ENCODE measurements at regions not wholly inside any gene's neighbourhood (a gene's known extent, or its start where the extent isn't known, plus 50 kb on each side); places are given as distances from the start of the nearest gene placed in this dataset.

GRCh38 chr10:118902656-118903055 lies 126.9 kb upstream of the NANOS1 start (continued):
- TF ChIP-seq ZNF518A (tag by site-specific recombination; conservative IDR thresholded peaks at IDR 0.05; ENCODE audit: low read depth) (peak; percentile 76), ZBTB8A (tag by site-specific recombination; IDR thresholded peaks at IDR 0.05) (peak; percentile 53; the same call in 1 of the 2 replicates), ZNF140 (tag by site-specific recombination; IDR thresholded peaks at IDR 0.05) (peak; percentile 80; the same call in 1 of the 2 replicates), ZNF404 (tag by site-specific recombination; IDR thresholded peaks at IDR 0.05) (0 out of 2 replicates have a peak, but pooled peaks have one; percentile 14), ZNF664 (tag by site-specific recombination; IDR thresholded peaks at IDR 0.05) (peak; percentile 79; the same call in 1 of the 2 replicates), ZNF558 (tag by site-specific recombination; IDR thresholded peaks at IDR 0.05) (peak; percentile 73), ZNF555 (tag by site-specific recombination; conservative IDR thresholded peaks at IDR 0.05) (peak; percentile 72), ZNF654 (tag by site-specific recombination; IDR thresholded peaks at IDR 0.05; ENCODE audit: low read depth) (peak; percentile 39; the same call in 1 of the 2 replicates), ZXDB (tag by site-specific recombination; IDR thresholded peaks at IDR 0.05) (0 out of 2 replicates have a peak, but pooled peaks have one; percentile 38), ZNF19 (tag by site-specific recombination; IDR thresholded peaks at IDR 0.05; ENCODE audit: low read depth) (0 out of 2 replicates have a peak, but pooled peaks have one; percentile 71), ZNF623 (tag by site-specific recombination; IDR thresholded peaks at IDR 0.05) (peak; percentile 65), ZNF202 (tag by site-specific recombination; IDR thresholded peaks at IDR 0.05; ENCODE audit: borderline replicate concordance) (peak; percentile 55; the same call in 1 of the 2 replicates), ZNF426 (tag by site-specific recombination; IDR thresholded peaks at IDR 0.05) (peak; percentile 74), ZNF510 (tag by site-specific recombination; IDR thresholded peaks at IDR 0.05; ENCODE audit: insufficient replicate concordance) (peak; percentile 63), ZNF394 (tag by site-specific recombination; IDR thresholded peaks at IDR 0.05; ENCODE audit: borderline replicate concordance) (peak; percentile 88), ZNF138 (tag by site-specific recombination; IDR thresholded peaks at IDR 0.05; ENCODE audit: borderline replicate concordance) (0 out of 2 replicates have a peak, but pooled peaks have one; percentile 75)
- TF ChIP-seq, protein P1, sequence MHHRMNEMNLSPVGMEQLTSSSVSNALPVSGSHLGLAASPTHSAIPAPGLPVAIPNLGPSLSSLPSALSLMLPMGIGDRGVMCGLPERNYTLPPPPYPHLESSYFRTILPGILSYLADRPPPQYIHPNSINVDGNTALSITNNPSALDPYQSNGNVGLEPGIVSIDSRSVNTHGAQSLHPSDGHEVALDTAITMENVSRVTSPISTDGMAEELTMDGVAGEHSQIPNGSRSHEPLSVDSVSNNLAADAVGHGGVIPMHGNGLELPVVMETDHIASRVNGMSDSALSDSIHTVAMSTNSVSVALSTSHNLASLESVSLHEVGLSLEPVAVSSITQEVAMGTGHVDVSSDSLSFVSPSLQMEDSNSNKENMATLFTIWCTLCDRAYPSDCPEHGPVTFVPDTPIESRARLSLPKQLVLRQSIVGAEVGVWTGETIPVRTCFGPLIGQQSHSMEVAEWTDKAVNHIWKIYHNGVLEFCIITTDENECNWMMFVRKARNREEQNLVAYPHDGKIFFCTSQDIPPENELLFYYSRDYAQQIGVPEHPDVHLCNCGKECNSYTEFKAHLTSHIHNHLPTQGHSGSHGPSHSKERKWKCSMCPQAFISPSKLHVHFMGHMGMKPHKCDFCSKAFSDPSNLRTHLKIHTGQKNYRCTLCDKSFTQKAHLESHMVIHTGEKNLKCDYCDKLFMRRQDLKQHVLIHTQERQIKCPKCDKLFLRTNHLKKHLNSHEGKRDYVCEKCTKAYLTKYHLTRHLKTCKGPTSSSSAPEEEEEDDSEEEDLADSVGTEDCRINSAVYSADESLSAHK (tag by site-specific recombination; IDR thresholded peaks at IDR 0.05), result peak; percentile 14; the same call in 1 of the 2 replicates
- TF ChIP-seq, protein P2, sequence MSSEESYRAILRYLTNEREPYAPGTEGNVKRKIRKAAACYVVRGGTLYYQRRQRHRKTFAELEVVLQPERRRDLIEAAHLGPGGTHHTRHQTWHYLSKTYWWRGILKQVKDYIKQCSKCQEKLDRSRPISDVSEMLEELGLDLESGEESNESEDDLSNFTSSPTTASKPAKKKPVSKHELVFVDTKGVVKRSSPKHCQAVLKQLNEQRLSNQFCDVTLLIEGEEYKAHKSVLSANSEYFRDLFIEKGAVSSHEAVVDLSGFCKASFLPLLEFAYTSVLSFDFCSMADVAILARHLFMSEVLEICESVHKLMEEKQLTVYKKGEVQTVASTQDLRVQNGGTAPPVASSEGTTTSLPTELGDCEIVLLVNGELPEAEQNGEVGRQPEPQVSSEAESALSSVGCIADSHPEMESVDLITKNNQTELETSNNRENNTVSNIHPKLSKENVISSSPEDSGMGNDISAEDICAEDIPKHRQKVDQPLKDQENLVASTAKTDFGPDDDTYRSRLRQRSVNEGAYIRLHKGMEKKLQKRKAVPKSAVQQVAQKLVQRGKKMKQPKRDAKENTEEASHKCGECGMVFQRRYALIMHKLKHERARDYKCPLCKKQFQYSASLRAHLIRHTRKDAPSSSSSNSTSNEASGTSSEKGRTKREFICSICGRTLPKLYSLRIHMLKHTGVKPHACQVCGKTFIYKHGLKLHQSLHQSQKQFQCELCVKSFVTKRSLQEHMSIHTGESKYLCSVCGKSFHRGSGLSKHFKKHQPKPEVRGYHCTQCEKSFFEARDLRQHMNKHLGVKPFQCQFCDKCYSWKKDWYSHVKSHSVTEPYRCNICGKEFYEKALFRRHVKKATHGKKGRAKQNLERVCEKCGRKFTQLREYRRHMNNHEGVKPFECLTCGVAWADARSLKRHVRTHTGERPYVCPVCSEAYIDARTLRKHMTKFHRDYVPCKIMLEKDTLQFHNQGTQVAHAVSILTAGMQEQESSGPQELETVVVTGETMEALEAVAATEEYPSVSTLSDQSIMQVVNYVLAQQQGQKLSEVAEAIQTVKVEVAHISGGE (tag by site-specific recombination; conservative IDR thresholded peaks at IDR 0.05; ENCODE audit: low read depth), result peak; percentile 72
